GM18870 (cell line): ENCODE measurements at regions not wholly inside any gene's neighbourhood (a gene's known extent, or its start where the extent isn't known, plus 50 kb on each side); places are given as distances from the start of the nearest gene placed in this dataset.
"Not testable (repeated sequence)": the region's sequence is repeated elsewhere in the genome, so short reads cannot be mapped to it uniquely, and the experiment has no call there.

Experiments
- ATAC-seq: cut with Tn5 transposase; IDR thresholded peaks from one replicate; pipeline ENCODE4 v1.9.1; 2021; ENCODE audit warnings: moderate library complexity; ENCODE audit not compliant: unreplicated experiment

DNA sequence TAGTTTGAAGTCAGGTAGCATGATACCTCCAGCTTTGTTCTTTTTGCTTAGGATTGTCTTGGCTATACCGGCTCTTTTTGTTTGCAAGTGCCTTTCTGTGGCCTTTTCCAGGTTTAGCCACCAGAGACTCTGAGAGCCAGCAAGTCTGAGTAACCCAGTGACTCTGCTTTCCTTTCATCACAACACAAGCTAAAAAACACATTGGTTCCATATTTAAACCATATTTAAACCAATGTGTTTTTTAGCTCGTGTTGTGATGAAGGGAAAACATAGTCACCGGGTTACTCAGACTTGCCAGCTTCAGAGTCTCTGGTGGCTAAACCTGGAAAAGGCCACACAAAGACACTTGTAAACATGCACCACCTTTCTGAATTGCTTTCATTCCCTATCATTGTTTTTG is 493.3 kb downstream of the NTRK2 start:
- no peak for ATAC-seq

DNA sequence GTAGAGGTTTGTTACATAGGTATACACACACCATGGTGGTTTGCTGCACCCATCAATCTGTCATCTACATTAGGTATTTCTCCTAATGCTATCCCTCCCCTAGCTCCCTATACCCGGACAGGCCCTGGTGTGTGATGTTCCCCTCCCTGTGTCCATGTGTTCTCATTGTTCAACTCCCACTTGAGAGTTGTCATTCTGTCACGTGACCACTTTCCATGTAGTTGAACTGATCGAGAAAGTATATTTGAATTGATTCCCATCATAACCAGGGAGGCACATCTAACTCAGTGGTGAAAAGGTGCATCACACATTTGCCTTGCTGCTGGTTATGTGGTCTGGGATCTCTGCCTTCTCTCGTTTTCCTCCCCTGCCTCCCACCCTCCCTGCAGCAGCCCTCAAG is 491.4 kb downstream of the NTRK2 start:
- not testable (repeated sequence) for ATAC-seq

DNA sequence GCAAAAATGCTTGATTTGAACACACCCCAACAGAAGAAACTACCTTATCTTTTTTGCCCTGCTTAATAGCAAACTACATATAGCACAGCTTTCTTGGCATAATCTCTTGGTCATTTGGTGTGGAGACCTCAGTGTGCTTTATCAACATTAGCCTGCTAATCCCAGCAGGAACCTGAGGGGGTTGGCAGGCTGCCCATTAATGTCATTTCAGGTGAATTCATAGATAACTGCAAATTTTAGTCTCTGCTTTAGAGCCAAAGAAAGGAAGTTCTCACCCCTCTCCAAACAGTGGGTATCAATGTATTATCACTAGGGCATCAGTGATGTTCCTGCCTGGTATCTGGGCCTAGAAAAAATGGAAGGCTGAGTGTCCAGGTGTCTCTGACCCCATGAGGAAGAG is 489.0 kb downstream of the NTRK2 start:
- no peak for ATAC-seq

DNA sequence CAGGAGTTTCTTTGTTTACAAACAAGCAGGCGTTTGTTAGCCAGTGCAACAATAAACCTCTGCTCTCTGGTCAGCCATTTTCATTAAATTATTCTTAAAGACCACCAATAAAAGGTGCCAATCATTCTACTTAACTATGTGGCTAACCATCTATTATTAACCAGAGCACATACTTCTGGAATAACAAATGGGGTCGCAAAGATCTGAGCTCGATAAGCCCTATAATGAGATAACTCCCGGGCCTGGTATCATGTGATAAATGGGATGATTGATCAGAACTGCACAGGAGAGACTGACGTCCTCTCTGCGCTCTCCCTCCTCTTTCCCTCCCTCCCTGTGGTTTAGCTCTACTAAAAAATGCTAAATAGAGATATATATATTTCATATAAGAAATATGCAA is 488.2 kb downstream of the NTRK2 start:
- no peak for ATAC-seq

DNA sequence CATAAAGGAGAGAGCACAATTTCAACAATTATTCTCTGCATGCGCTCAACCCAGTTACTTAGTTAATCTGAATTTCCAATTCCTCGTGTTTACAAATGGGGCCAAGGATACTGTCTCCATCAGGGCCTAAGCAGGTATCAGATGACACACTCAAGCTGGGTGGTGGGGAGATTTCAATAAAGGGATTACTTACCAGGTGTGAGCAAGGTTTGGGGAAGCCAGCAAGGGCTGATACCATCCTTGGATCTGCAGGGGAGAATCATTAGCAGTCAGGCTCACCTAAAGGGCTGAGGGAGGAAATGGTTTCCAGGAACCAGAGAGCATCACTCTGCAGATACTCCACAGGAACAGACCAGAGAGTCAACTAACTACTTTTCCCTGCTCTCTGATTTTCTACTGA is 487.1 kb downstream of the NTRK2 start:
- ATAC-seq: no peak

DNA sequence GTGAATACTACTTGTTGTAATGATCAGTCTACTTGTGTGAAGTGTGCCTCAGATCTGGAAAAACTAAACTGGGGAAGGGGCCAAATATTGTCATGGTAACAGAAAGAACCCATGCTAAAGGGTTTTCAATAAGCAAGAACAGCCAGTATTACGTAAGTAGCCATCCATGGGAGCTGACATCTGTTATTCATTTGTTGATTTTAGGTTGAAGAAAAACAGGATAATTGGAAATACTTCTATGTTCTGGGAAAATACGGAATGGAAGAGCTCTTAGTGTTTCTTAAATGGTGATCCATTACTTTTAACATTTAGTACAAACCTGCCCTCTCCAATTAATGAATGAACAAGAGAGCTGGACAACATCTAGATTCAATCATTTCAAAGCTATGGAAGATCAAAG is 485.8 kb downstream of the NTRK2 start:
- ATAC-seq: no peak

DNA sequence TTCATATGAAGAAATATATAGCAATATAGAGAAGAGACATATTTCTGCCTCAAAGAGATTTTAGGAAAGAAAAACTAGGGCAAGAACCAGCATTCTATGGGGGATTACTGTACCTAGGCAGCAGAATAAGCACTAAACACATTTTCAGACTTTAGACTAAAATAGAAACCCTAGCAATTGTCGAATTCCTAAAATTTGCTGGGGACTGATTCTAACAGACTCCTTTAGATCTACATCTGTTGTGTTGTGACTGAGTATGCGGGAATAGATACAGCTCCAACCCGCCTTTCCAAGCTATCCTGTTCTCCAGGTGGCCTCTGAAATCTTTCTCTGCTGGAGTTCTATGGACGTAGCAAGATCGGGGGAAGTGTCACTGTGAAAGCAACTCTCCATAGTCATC is 482.2 kb downstream of the NTRK2 start:
- no peak for ATAC-seq

DNA sequence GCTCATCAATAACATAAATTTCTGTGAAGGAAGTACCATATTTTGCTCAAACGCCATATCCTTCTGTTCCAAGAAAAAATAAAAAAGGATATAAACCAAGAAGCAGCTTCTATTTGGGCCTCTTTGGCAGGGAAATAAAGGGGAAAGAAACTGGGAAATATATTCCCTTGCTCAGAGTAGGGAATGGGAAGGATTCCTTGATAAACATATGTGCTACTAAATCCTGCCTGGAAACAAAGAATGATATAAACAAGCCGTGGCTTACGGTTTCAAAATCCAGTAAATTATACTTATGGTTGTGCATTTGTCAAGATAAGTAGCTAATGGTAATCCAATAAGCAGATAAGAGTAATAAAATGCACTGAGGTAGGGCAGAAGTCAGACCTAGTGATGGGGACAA is 481.6 kb downstream of the NTRK2 start:
- ATAC-seq: no peak

DNA sequence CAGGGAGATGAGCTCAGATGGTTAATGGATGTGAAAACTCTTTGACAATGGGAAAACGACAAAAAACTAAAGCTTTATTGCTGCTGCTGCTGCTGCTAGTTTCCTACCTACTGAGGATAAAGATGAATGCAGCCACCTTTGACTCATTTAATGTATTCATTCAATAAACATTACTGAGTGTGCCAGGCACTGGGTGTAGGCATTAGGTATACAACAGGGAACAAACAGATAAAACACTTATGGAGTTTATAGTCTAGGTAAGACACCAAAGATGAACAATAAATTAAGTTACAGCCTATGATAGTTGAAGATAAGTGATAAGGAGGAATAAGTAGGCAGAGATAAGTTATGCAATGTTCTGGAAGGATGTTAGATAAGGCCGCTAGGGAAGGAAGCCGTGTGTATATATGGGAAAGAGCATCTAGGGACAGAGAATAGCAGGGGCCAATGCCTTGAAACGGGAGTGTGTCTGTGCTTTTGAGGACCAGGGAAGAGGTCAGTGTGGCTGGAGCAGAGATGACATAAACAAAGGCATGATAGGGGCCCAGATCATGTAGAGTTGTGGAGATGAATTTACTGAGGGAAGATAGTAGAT is 477.6 kb downstream of the NTRK2 start:
- ATAC-seq: no peak

DNA sequence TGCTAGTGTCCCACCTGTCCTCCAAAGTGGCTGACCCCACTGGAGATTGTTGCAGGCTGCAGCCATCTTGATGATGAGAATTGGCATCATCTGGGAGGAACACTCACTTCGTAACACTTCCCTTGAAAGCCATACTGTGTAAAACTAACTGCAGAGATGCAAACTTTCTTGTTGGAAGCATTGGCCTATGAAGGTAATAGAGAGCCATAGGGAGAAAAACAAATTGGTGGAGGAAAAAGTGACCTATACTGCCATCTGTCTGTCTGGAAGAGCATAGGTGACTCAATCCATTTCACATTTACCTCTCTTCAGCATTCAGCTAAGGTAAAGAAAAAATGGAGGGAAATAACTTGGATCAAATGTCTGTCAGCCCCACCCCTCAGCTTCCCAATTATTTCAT is 473.4 kb downstream of the NTRK2 start:
- no peak for ATAC-seq

DNA sequence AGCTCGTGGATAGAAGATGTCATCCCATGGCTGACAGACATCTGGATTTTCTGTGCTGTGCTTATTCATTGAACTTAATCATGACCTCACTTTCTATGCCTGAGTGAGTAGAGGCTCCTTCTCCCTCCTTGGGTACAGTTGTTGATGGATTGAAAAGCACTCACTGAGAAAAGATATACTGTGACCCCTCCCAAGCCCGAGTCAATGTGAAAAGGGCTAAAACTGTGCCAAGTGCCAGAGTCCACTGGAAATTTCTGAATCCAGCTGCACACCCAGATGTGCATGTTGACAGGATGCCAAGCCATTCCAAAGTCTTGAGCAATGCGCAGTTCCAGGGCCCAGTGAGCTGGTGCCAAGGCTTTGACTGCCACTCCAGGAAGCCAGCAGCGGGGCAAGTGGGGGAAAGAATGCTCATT is 473.0 kb downstream of the NTRK2 start:
- ATAC-seq: no peak

DNA sequence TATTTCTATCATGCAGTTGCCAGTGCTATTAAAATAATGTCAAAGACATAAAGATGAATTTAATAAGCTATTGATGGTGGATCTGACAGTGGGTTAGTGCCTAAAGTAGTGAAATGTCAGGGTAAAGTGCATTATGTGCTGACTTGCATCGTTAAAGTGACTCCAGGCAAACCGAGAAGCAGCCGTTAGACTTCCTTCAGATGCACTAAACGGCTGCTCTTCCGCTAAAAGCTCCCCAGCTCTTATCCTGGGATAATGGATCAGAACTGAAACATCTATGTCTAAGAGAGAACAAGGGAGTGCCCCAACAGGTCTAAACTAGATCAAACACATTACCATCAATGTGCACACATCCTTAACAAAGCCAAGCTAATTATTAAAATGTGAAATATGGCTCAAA is 468.2 kb downstream of the NTRK2 start:
- no peak for ATAC-seq

DNA sequence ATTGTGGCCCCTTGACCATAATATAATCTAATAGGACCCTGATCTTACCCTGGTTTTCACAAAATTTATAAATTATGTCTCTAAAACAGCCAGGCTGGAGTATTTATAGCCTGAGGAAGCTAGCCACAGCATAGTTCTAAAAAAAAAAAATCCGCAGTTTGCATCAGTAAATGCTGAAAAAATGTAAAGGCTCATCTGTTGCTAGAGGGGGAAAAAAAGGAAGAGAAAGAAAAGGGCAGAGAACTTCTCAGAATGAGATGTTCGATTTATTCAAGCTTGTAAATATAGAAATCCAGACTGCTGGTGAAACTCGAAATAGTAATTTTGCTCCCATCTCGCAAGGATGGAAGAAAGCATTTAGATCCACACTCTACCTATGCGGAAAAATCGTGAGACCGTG is 467.5 kb downstream of the NTRK2 start:
- ATAC-seq: no peak

DNA sequence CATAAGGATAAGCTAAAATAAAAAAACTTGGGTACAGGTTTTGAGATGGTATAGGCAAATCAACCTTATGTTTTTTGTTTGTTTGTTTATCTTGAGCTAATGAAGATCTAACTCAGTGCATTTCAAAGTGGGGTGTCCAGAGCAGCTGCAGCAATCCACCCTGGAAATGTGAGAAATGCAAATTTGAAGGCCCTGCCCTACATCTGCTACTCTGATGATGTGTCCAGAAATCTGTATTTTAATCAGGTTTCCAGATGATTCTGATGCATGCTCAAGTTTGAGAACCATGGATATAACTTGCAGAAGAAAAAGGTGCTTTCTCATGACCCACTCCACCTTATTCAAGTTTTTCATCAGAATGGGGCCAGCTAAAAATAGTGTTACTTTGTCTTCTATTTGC is 467.0 kb downstream of the NTRK2 start:
- ATAC-seq: no peak

DNA sequence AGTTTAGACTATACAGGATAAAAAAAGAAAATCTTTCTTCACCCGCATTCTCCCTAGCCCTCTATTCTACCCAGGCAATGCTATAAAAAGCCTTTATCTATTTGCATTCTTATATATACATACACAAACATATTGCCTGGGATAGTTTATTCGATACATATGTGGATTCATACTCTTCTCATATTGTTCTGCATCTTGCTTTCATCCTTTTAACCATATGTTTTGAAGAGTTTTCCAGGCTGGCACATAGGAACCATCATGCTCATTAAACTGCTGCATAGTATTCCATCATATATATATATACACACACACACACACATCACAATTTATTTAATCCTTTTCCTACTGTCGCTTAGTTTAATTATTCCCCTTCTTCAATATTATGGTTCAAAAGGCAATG is 461.2 kb downstream of the NTRK2 start:
- ATAC-seq: no peak

DNA sequence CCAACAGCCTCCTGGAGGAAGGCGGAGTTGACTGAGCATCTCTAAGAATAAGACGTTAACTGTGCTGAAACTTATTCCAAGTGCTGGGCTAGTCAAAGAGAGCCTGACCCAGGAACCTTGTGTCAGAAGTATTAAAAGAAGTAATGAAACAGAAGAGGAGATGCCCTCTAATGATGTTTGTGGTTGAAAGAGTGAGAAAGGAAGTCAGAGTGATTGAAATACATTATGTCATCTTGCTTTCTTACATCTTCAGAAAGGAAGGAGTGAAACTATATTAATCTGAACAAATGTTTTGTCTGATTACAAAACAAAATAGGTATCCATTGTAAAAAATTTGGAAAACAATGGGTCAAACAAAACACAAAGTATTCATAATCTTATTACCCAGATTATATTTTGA is 460.7 kb downstream of the NTRK2 start:
- ATAC-seq: no peak

DNA sequence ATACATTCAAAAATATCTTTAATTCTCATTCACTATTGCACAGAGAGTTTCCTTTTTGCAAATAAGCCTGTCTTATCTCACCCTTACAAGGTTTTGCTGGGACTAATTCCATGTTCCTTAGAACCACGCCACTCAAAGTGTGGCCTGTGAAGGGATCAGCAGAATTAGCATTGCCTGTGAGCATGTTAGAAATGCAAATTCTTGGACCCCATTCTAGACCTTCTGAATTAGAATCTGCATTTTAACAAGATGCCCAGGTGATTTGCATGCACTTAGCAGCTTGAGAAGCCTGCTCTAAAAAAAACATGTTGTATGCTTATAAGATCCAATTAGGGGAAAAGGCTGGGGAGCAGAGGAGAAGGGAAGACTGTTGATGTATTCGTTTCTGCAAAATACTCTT is 460.0 kb downstream of the NTRK2 start:
- ATAC-seq: no peak

DNA sequence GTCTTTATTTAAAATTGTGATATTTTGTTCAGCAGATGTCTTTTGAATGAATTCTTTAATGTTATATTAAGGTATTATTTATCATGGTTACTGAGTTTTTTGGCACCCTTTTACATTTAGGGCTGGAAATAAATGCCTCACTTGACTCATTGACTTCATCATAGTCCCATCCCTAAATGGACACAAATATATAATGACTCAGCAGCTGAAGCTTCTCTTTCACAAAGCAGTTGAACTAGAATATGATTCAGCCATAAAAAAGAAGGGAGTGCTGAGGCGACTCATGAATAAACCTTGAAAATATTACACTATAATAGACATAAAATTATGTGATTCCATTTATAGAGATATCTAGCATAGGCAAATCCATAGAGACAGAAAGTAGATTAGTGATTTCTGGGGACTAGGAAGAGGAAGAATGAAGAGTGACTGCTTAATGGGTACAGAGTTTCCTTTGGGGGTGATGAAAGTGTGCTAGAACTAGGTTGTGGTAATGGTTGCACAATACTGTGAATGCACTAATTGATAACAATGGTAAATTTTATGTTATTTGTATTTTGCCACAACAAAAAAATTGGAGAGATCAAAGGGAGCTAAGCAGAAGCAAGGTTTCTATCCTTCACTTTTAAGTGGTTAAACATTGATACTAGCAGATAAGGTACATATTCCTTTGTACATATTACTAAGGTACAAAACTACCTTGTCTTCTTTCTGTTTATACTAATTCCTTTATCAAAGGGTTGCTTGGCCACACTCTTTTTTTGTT is 449.6 kb downstream of the NTRK2 start:
- no peak for ATAC-seq

DNA sequence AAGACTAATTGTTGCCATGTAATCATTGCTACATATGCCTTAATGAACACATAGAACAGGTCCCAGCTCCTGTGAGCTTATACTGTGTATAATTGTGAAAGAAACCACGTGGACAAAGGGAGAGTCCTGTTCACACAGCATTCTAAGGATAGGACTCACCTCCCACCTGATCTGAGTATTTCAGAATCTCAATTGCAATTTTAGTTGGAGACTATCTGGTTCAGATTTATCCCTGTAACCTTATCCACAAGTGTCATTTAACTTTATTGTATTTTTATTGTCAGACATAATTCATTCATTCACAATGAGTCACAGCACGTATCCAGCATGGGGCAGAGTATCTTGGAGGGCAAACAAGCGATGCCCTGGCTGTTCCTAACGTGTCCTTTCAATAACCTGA is 448.3 kb downstream of the NTRK2 start:
- no peak for ATAC-seq

DNA sequence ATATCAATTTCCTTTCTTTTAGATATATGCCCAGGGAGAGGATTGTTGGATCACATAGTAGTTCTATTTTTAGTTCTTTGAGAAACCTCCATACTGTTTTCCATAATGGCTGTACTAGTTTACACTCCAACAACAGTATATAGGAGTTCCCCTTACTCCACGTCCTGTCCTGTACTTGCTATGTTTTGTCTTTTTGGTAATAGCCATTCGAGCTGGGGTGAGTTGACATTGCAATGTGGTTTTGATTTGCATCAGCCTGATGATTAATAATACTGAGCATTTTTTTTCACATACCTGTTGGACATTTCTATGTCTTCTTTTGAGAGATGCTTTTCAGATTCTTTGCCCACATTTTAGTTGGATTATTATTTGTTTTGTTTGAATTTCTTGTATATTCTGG is 445.9 kb downstream of the NTRK2 start:
- no peak for ATAC-seq

DNA sequence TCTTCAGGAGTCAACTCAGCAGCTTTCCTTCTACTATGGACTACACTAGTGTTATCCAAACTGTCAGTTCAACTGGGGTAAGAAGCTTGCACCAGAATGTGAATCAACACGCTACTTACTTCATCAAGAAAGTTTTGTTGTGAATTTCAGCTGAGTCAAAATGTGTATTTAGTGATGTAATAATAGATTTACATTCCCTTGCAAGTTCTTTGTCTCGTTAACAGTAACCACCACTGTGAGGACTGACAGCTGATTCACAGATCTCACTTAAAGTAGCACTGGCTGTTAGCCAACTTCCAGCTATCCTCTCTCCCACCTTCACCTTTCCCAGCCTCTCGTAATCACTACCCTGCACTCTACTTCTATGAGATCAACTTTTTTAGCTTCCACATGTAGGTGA is 445.3 kb downstream of the NTRK2 start:
- no peak for ATAC-seq

DNA sequence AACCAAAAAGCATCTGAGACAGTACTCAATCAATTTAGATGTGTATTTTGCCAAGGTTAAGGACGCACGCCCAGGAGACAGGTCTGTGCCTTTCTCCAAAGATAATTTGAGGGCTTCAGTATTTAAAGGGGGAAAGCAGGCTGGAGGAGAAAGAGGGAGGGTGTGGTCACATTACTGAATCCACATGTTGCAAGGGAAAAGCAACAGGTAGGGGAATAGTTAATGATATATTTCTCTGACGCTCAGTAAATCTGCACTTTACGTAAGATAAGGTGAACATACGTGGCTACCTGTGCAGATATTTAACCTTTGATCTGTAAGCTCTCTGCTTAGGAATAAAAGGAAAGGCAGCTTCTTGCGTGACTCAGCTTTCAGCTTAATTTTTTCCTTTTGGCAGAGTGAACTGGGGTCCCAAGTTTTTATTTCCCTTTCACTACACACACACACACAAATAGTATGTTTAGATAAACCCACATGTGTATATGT is 443.4 kb downstream of the NTRK2 start:
- ATAC-seq: no peak

DNA sequence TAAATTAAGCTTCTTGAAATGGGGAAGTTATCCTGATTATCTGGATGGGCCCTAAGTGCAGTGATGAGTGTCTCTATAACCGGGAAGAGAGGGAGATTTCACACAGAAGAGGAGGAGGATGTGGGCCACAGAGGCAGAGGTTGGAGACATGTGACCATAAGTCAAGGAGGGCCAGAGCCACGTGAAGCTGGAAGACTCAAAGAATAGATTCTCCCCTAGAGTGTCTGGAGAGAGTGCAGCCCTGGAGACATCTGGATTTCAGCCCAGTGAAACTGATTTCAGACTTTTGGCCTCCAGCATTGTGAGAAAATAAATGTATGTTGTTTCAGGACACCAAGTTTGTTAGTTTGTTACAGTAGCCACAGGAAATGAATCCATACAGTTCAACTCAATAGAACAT is 442.9 kb downstream of the NTRK2 start:
- ATAC-seq: no peak
